T-cell (primary cell): ENCODE measurements at regions not wholly inside any gene's neighbourhood (a gene's known extent, or its start where the extent isn't known, plus 50 kb on each side); places are given as distances from the start of the nearest gene placed in this dataset.
"Not testable (repeated sequence)": the region's sequence is repeated elsewhere in the genome, so short reads cannot be mapped to it uniquely, and the experiment has no call there.

ENCODE experiments used
- ATAC-seq, 4 experiments: fragments of 200-7000 bp in 3 of 4; fragments of 150-1000 bp in 1 of 4; cut with Tn5 transposase; replicated peaks in 1 of 4; 1 replicate in 3 of 4; 2 replicates in 1 of 4; pipeline ENCODE4 v1.10.0; 2021; ENCODE audit warnings: moderate library complexity in 3 of 4, mild to moderate bottlenecking in 2 of 4, moderate number of reproducible peaks in 1 of 4
- CTCF ChIA-PET, 2 donors: fragments of 300-600 bp; sonication (Branson Sonifier 250); formaldehyde crosslinking; loops; one replicate each; lab custom pipeline; 2022; ENCODE audit warnings: antibody characterized with exemption in 2 of 2; lab: Charles Lee
- POLR2A ChIA-PET, 2 donors: fragments of 300-600 bp; sonication (Branson Sonifier 250); formaldehyde crosslinking; loops; one replicate each; lab custom pipeline; 2022; ENCODE audit warnings: antibody characterized with exemption in 2 of 2; lab: Charles Lee
- DNase-seq, 35 experiments: peaks; one replicate each; pipeline versions ENCODE4 v3.0.0 to v3.0.0-alpha.2; 2013 to 2023
- H3K27ac ChIP-seq: one replicate; pipeline ENCODE4 v1.5.1; 2013; ENCODE audit warnings: low read length
- H3K27me3 ChIP-seq, 2 experiments: replicated peaks in 1 of 2; 1 replicate in 1 of 2; 2 replicates in 1 of 2; pipeline versions ENCODE4 v1.6.1 to v1.7.0; 2013; ENCODE audit warnings: low read length in 1 of 2, mixed read lengths in 1 of 2; ENCODE audit not compliant: control insufficient read depth in 2 of 2, insufficient read depth in 2 of 2; ENCODE audit errors: extremely low read depth in 1 of 2
- H3K36me3 ChIP-seq, 2 donors: 1 replicate in 1 of 2; 2 replicates in 1 of 2; pipeline versions ENCODE4 v1.6.1 to v1.7.0; 2013; ENCODE audit warnings: low read length in 1 of 2; ENCODE audit not compliant: control insufficient read depth in 2 of 2, insufficient read depth in 1 of 2; ENCODE audit errors: extremely low read depth in 1 of 2
- H3K4me1 ChIP-seq, 2 experiments: 1 replicate in 1 of 2; 2 replicates in 1 of 2; pipeline versions ENCODE4 v1.6.1 to v1.7.0; 2013; ENCODE audit warnings: low read length in 2 of 2, mixed read lengths in 1 of 2; ENCODE audit not compliant: insufficient read depth in 2 of 2, control insufficient read depth in 1 of 2; ENCODE audit errors: extremely low read depth in 1 of 2
- H3K4me3 ChIP-seq, 2 donors: 1 replicate in 1 of 2; 2 replicates in 1 of 2; pipeline versions ENCODE4 v1.5.1 to v1.7.0; 2013; ENCODE audit warnings: mild to moderate bottlenecking in 2 of 2, low read length in 1 of 2, moderate library complexity in 1 of 2; ENCODE audit not compliant: control insufficient read depth in 1 of 2; ENCODE audit errors: extremely low read depth in 1 of 2
- H3K9me3 ChIP-seq: 2 replicates; pipeline ENCODE4 v1.7.0; 2013
- H3K27ac Mint-ChIP-seq, 2 donors: one replicate each; pipeline ENCODE4 v1.8.0; 2020 to 2021; ENCODE audit warnings: mild to moderate bottlenecking in 2 of 2, mixed read lengths in 2 of 2
- H3K27me3 Mint-ChIP-seq, 2 donors: one replicate each; pipeline ENCODE4 v1.8.0; 2021 to 2022; ENCODE audit warnings: mixed read lengths in 2 of 2
- H3K36me3 Mint-ChIP-seq: one replicate; pipeline ENCODE4 v1.8.0; 2021; ENCODE audit warnings: mixed read lengths
- H3K4me1 Mint-ChIP-seq, 3 donors: one replicate each; pipeline ENCODE4 v1.8.0; 2020 to 2022; ENCODE audit warnings: mixed read lengths in 3 of 3, mild to moderate bottlenecking in 1 of 3
- H3K4me3 Mint-ChIP-seq, 3 donors: one replicate each; pipeline ENCODE4 v1.8.0; 2020 to 2022; ENCODE audit warnings: mild to moderate bottlenecking in 3 of 3, mixed read lengths in 3 of 3, moderate library complexity in 3 of 3
- H3K9me3 Mint-ChIP-seq, 3 donors: one replicate each; pipeline ENCODE4 v1.8.0; 2020 to 2022; ENCODE audit warnings: mixed read lengths in 3 of 3
- WGBS: methylation state at CpG from one replicate; pipeline ENCODE4 v1.1.5; 2013; ENCODE audit warnings: missing lambda C conversion rate; ENCODE audit not compliant: insufficient coverage; 5-methylcytosine and 5-hydroxymethylcytosine counted together

DNA sequence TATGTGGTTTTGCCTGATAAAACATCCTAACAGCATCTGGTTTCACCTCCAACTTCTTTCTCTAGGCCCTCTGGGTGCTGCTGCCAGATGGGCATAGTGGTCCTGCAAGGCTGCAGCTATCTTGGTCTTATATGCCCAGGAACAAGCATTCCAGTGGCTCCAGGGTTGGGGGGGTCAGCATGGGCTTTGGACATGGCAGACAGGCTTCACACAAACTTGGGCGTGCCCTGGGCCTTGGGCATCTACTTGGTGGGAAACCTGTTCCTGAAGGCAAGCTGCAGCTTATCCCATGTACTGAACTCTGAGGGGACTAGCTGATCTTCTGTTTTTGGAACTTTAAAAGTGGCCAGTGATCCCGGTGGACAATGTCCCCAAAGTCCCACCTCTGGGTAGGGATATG is 54.9 kb upstream of the ZNF678 start:
- Histone ChIP-seq H3K4me1 (no peaks in the 10 kb centered on the region), H3K4me3 (no peak overlapping the region), H3K27me3 (peaks cover 0 to 17% of the 10 kb centered on the region in 2 experiments), H3K9me3 (no peaks in the 10 kb centered on the region), H3K27ac (no peak overlapping the region), H3K36me3 (no peaks in the 10 kb centered on the region)
- ChIA-PET POLR2A (no interaction called here), CTCF (no interaction called here)
- Mint-ChIP-seq H3K4me1 (no peaks in the 10 kb centered on the region), H3K27me3 (peaks cover 5 to 10% of the 10 kb centered on the region in 2 donors), H3K36me3 (no peaks in the 10 kb centered on the region), H3K4me3 (no peak overlapping the region), H3K27ac (no peak overlapping the region), H3K9me3 (no peaks in the 10 kb centered on the region)
- DNase-seq: no peak
- 100% methylated on average over 1 of the region's 2 CpGs for WGBS
- ATAC-seq: no peak

- not testable (repeated sequence) for ATAC-seq
- no CpG with 5 or more reads among the region's 30 CpGs for WGBS
Observed at GRCh38 chr1:227506490-227507393, 56.6 kb upstream of the ZNF678 start.

GRCh38 chr1:227496045-227496444 is 67.3 kb upstream of the ZNF678 start:
- no CpG with 5 or more reads among the region's 5 CpGs for WGBS
- H3K27ac ChIP-seq, H3K4me1 Mint-ChIP-seq, H3K27me3 Mint-ChIP-seq, H3K9me3 Mint-ChIP-seq, POLR2A ChIA-PET, H3K36me3 Mint-ChIP-seq, CTCF ChIA-PET, H3K9me3 ChIP-seq, H3K27me3 ChIP-seq, DNase-seq, H3K4me1 ChIP-seq, H3K27ac Mint-ChIP-seq, H3K4me3 ChIP-seq, ATAC-seq, H3K36me3 ChIP-seq, H3K4me3 Mint-ChIP-seq: not testable (repeated sequence)

More at GRCh38 chr1:227506490-227507393, 56.6 kb upstream of the ZNF678 start:
- POLR2A ChIA-PET, H3K4me3 Mint-ChIP-seq, H3K4me3 ChIP-seq, H3K27ac ChIP-seq, H3K36me3 ChIP-seq, DNase-seq, H3K4me1 Mint-ChIP-seq, H3K27me3 Mint-ChIP-seq, H3K36me3 Mint-ChIP-seq, H3K9me3 Mint-ChIP-seq, H3K27ac Mint-ChIP-seq, H3K9me3 ChIP-seq, H3K4me1 ChIP-seq, CTCF ChIA-PET: not testable (repeated sequence)
- peaks cover 0 to 15% of the 10 kb centered on the region in 2 experiments for H3K27me3 ChIP-seq

GRCh38 chr1:227493863-227494551 is 69.3 kb upstream of the ZNF678 start:
- POLR2A ChIA-PET, H3K9me3 ChIP-seq, H3K27ac ChIP-seq, H3K9me3 Mint-ChIP-seq, H3K4me1 ChIP-seq, ATAC-seq, H3K36me3 ChIP-seq, H3K4me1 Mint-ChIP-seq, H3K27me3 ChIP-seq, CTCF ChIA-PET, H3K4me3 ChIP-seq, H3K27ac Mint-ChIP-seq, H3K4me3 Mint-ChIP-seq, H3K27me3 Mint-ChIP-seq, DNase-seq, H3K36me3 Mint-ChIP-seq: not testable (repeated sequence)
- WGBS: no CpG with 5 or more reads among the region's 14 CpGs

DNA sequence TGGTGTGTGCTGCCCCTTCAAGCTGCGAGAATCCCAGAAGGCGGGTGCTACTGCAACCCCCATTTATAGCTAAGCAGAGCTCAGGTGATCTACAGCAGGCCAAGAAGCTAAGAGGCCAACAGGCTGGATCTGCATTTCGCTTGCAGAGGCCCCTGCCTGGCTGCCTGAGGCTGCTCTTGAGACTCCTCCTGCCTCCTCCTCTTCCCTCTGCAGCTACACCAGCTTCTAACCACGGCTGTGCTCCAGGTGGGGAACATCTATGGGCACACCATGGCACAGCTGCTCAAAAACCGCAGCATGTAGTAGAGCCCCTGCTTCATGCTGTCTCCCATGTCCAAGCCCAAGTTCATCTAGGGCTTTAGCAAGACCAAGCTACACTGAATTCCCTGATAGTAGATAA is 72.9 kb upstream of the ZNF678 start:
- Histone ChIP-seq H3K9me3 (no peaks in the 10 kb centered on the region), H3K4me1 (no peaks in the 10 kb centered on the region), H3K4me3 (no peak overlapping the region), H3K27me3 (no peaks in the 10 kb centered on the region), H3K27ac (no peak overlapping the region), H3K36me3 (no peaks in the 10 kb centered on the region)
- no peaks in the 10 kb centered on the region for H3K36me3 Mint-ChIP-seq
- H3K9me3 Mint-ChIP-seq: no peaks in the 10 kb centered on the region
- no peak for DNase-seq
- WGBS: 46% methylated on average over 5 of the region's 5 CpGs
- H3K4me1 Mint-ChIP-seq: no peaks in the 10 kb centered on the region
- no peak for ATAC-seq
- peaks cover 0 to 6% of the 10 kb centered on the region in 2 donors for H3K27me3 Mint-ChIP-seq
- POLR2A ChIA-PET: no interaction called here
- no peak overlapping the region for H3K27ac Mint-ChIP-seq
- CTCF ChIA-PET: no interaction called here
- H3K4me3 Mint-ChIP-seq: no peak overlapping the region

DNA sequence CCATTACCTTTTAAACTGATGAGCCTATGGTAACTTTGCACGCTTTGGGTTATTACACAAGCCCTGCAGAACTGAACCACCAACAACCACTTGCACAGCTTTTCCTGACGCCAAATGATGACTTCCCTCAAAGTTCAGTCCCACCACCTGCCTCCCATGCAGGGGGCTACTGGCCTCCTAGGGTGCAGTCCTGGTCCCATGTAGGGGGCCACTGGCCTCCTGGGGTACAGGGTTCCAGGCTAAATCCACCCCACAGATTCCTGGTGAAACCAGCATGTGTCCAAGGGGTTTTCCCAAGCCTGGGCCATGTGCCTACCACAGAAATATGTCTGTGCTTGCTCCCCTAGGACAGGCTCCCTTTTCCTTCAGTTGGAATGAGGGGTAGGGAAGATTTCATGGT is 73.4 kb upstream of the ZNF678 start:
- H3K27ac Mint-ChIP-seq: no peak overlapping the region
- H3K36me3 Mint-ChIP-seq: no peaks in the 10 kb centered on the region
- CTCF ChIA-PET: no interaction called here
- POLR2A ChIA-PET: no interaction called here
- no peak overlapping the region for H3K4me3 Mint-ChIP-seq
- H3K27me3 Mint-ChIP-seq: peaks cover 0 to 6% of the 10 kb centered on the region in 2 donors
- no peaks in the 10 kb centered on the region for H3K9me3 ChIP-seq
- no peaks in the 10 kb centered on the region for H3K4me1 ChIP-seq
- H3K9me3 Mint-ChIP-seq: no peaks in the 10 kb centered on the region
- H3K36me3 ChIP-seq: no peaks in the 10 kb centered on the region
- DNase-seq: no peak
- no peak overlapping the region for H3K4me3 ChIP-seq
- H3K27me3 ChIP-seq: no peaks in the 10 kb centered on the region
- H3K27ac ChIP-seq: no peak overlapping the region
- no peaks in the 10 kb centered on the region for H3K4me1 Mint-ChIP-seq
- ATAC-seq: no peak
- 75% methylated on average over 1 of the region's 2 CpGs for WGBS
